Tibial nerve (tissue), 4 donors: ENCODE measurements at regions not wholly inside any gene's neighbourhood (a gene's known extent, or its start where the extent isn't known, plus 50 kb on each side); places are given as distances from the start of the nearest gene placed in this dataset.

Source experiments
- DNase-seq, 2 donors: peaks; one replicate each; pipeline ENCODE4 v3.0.0-alpha.2; 2019; ENCODE audit warnings: low spot score in 2 of 2
- H3K27ac ChIP-seq, 4 donors: fragments of 200-600 bp; sonication (generic) in 3 of 4; one replicate each; pipeline ENCODE4 v1.5.1; 2017 to 2019; ENCODE audit warnings: mild to moderate bottlenecking in 1 of 4
- H3K27me3 ChIP-seq, 2 donors: fragments of 200-600 bp; sonication (generic) in 1 of 2; one replicate each; pipeline versions ENCODE4 v1.5.1 to v1.6.0; 2017 to 2019
- H3K36me3 ChIP-seq, 3 donors: fragments of 200-600 bp; sonication (generic); one replicate each; pipeline ENCODE4 v1.5.1; 2018 to 2019
- H3K4me1 ChIP-seq, 4 donors: fragments of 200-600 bp; sonication (generic) in 3 of 4; one replicate each; pipeline ENCODE4 v1.5.1; 2017 to 2019
- H3K4me3 ChIP-seq, 4 donors: fragments of 200-600 bp; sonication (generic) in 3 of 4; one replicate each; pipeline ENCODE4 v1.5.1; 2017 to 2019; ENCODE audit warnings: mild to moderate bottlenecking in 1 of 4, moderate library complexity in 1 of 4
- H3K9me3 ChIP-seq, 4 donors: fragments of 200-600 bp; sonication (generic) in 3 of 4; one replicate each; pipeline ENCODE4 v1.5.1; 2017 to 2019
- EP300 ChIP-seq, 2 donors: sonication (generic); formaldehyde crosslinking; IDR thresholded peaks; one replicate each; pipeline ENCODE4 v1.6.1; 2017; ENCODE audit warnings: antibody characterized with exemption in 2 of 2, mild to moderate bottlenecking in 1 of 2
- POLR2A ChIP-seq, 2 donors: fragments of 450-650 bp; IDR thresholded peaks; one replicate each; pipeline ENCODE4 v1.6.1; 2017; ENCODE audit warnings: antibody characterized with exemption in 2 of 2, mild to moderate bottlenecking in 2 of 2, moderate library complexity in 2 of 2
- whole genome bisulfite sequencing, 2 donors: methylation state at CpG; one replicate each; pipeline ENCODE4 v1.1.5; 2018; 5-methylcytosine and 5-hydroxymethylcytosine counted together
- TF ChIP-seq, protein P1 (sequence below), 5 experiments: fragments of 200-600 bp in 3 of 5; fragments of 450-650 bp in 2 of 5; sonication (generic) in 3 of 5; IDR thresholded peaks; one replicate each; pipeline ENCODE4 v1.5.1; 2016 to 2019; ENCODE audit warnings: antibody characterized with exemption in 5 of 5, mild to moderate bottlenecking in 3 of 5, moderate library complexity in 2 of 5

- Histone ChIP-seq H3K4me3 (no peak overlapping the region), H3K9me3 (peaks cover 0 to 57% (median 4%) of the 10 kb centered on the region in 4 donors), H3K27me3 (no peaks in the 10 kb centered on the region), H3K36me3 (no peaks in the 10 kb centered on the region), H3K27ac (no peak overlapping the region), H3K4me1 (no peaks in the 10 kb centered on the region)
- TF ChIP-seq, protein P1, sequence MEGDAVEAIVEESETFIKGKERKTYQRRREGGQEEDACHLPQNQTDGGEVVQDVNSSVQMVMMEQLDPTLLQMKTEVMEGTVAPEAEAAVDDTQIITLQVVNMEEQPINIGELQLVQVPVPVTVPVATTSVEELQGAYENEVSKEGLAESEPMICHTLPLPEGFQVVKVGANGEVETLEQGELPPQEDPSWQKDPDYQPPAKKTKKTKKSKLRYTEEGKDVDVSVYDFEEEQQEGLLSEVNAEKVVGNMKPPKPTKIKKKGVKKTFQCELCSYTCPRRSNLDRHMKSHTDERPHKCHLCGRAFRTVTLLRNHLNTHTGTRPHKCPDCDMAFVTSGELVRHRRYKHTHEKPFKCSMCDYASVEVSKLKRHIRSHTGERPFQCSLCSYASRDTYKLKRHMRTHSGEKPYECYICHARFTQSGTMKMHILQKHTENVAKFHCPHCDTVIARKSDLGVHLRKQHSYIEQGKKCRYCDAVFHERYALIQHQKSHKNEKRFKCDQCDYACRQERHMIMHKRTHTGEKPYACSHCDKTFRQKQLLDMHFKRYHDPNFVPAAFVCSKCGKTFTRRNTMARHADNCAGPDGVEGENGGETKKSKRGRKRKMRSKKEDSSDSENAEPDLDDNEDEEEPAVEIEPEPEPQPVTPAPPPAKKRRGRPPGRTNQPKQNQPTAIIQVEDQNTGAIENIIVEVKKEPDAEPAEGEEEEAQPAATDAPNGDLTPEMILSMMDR (IDR thresholded peaks at IDR 0.05): no peak
- no peak for DNase-seq
Measured at GRCh38 chr5:164921722-164922121, 1416.3 kb downstream of the MAT2B start.

DNA sequence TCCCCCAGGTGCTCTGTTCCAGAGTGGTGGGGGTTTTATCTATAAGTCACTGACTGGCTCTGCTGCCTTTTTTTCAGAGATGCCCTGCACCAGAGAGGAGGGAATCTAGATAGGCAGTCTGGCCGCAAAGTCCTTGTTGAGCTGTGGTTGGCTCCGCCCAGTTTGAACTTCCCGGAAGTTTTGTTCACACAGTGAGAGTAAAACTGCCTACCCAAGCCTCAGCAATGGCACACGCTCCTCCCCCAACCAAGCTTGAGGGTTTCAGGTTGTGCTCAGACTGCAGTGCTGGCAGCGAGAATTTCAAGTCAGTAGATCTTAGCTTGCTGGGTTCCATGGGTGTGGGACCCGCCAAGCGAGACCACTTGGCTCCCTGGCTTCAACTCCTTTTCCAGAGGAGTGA is 1428.6 kb downstream of the MAT2B start:
- Histone ChIP-seq H3K4me3 (no peak overlapping the region), H3K27ac (no peak overlapping the region), H3K36me3 (no peaks in the 10 kb centered on the region), H3K27me3 (no peaks in the 10 kb centered on the region), H3K9me3 (peaks cover 0 to 23% (median 0%) of the 10 kb centered on the region in 4 donors), H3K4me1 (no peaks in the 10 kb centered on the region)
- 90 to 93% methylated on average over 7 of the region's 7 CpGs for WGBS, 2 donors
- no peak for DNase-seq
- TF ChIP-seq EP300 (IDR thresholded peaks at IDR 0.05): no peak
- no peak for TF ChIP-seq POLR2A (IDR thresholded peaks at IDR 0.05)
- TF ChIP-seq, protein P1 (IDR thresholded peaks at IDR 0.05): no peak

DNA sequence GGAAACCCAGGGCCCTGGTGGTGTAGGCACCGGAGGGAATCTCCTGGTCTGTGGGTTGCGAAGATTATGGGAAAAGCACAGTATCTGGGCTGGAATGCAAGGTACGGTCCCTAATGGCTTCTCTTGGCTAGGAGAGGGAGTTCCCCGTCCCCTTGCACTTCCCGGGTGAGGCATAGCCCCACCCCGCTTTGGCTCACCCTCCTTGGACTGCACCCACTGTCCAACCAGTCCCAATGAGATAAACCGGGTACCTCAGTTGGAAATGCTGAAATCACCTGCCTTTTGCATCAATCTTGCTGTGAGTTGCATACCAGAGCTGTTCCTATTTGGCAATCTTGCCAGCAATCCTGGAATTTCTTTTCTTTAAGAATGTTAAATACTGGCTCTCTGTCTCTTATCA is 1429.1 kb downstream of the MAT2B start:
- 85% methylated on average over 7 of the region's 7 CpGs for WGBS, 2 donors
- Histone ChIP-seq H3K27ac (no peak overlapping the region), H3K36me3 (no peaks in the 10 kb centered on the region), H3K4me1 (no peaks in the 10 kb centered on the region), H3K27me3 (no peaks in the 10 kb centered on the region), H3K4me3 (no peak overlapping the region), H3K9me3 (peaks cover 0 to 17% (median 0%) of the 10 kb centered on the region in 4 donors)
- DNase-seq: no peak
- TF ChIP-seq EP300 (IDR thresholded peaks at IDR 0.05) (no peak), POLR2A (IDR thresholded peaks at IDR 0.05) (no peak)
- TF ChIP-seq, protein P1 (IDR thresholded peaks at IDR 0.05): no peak

DNA sequence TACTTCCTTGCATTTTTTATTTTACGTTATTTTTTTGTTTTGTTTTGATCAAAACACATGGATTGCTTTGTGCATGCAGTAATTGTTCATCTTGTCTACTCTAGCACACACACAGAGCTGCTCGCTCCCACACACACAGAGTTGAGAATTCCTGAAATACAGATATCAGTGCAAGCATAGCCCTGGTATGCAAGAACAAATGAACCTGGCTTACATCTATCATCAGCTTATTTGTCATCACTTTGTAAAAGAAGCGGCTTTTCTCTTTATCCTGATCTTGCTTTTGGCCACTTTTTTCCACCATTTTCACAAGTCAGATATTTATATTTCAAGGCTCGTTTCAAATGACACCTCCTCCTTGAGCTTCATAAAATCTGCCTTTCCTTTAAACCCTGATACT is 1435.7 kb downstream of the MAT2B start:
- Histone ChIP-seq H3K27me3 (no peaks in the 10 kb centered on the region), H3K27ac (no peak overlapping the region), H3K4me3 (no peak overlapping the region), H3K36me3 (no peaks in the 10 kb centered on the region), H3K4me1 (no peaks in the 10 kb centered on the region), H3K9me3 (no peaks in the 10 kb centered on the region)
- 61 to 63% methylated on average over 4 of the region's 4 CpGs for WGBS, 2 donors
- no peak for TF ChIP-seq EP300 (IDR thresholded peaks at IDR 0.05)
- no peak for TF ChIP-seq POLR2A (IDR thresholded peaks at IDR 0.05)
- TF ChIP-seq, protein P1 (IDR thresholded peaks at IDR 0.05): no peak
- DNase-seq: no peak

DNA sequence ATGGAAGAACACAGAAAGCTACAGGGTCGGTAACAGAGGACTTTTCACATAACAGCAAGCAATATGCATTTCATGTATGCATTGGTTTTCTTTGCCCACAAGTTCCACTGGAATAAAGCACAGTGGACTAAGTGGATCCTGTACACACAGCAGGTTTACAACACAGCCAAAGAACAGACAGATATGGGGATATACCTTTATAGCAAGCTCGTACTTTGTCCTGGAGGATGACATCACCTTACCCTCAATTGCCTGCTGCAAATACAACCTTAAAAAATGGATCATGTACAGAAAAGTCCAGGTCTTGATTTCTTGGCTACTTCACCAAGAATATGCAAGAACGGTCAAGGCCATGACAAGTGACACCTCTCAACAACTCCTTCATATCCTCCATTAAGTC is 1445.5 kb downstream of the MAT2B start:
- 81% methylated on average over 3 of the region's 3 CpGs for WGBS, 2 donors
- TF ChIP-seq EP300 (IDR thresholded peaks at IDR 0.05): no peak
- TF ChIP-seq, protein P1 (IDR thresholded peaks at IDR 0.05): no peak

More for the DNA sequence above, 1445.5 kb downstream of the MAT2B start:
- H3K4me1 ChIP-seq: no peaks in the 10 kb centered on the region
- H3K27ac ChIP-seq: no peak overlapping the region
- DNase-seq: no peak
- H3K4me3 ChIP-seq: no peak overlapping the region
- no peaks in the 10 kb centered on the region for H3K36me3 ChIP-seq
- H3K27me3 ChIP-seq: no peaks in the 10 kb centered on the region
- no peaks in the 10 kb centered on the region for H3K9me3 ChIP-seq
